ENCODE measurements at regions not wholly inside any gene's neighbourhood (a gene's known extent, or its start where the extent isn't known, plus 50 kb on each side); places are given as distances from the start of the nearest gene placed in this dataset.

DNA sequence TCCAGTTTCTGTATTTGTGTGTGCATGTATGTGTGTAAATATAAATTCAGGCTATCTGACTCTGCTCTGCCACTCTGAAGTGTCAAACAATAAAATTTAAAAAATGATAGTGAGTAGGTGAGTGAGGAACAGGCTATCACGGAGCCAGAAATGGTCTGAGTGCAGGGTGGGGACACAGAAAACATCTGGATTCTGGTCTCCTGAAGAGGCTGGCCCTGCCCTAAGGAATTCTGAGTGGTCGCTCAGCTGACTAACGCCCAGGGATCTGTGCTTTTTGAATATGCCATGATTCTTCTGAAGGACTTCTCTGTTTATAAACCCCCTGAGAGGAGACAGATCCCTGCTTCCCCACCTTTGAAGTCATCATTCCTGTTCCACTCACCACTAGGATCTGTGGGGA is 353.9 kb upstream of the GYPC start:
- TF ChIP-seq, protein P1, sequence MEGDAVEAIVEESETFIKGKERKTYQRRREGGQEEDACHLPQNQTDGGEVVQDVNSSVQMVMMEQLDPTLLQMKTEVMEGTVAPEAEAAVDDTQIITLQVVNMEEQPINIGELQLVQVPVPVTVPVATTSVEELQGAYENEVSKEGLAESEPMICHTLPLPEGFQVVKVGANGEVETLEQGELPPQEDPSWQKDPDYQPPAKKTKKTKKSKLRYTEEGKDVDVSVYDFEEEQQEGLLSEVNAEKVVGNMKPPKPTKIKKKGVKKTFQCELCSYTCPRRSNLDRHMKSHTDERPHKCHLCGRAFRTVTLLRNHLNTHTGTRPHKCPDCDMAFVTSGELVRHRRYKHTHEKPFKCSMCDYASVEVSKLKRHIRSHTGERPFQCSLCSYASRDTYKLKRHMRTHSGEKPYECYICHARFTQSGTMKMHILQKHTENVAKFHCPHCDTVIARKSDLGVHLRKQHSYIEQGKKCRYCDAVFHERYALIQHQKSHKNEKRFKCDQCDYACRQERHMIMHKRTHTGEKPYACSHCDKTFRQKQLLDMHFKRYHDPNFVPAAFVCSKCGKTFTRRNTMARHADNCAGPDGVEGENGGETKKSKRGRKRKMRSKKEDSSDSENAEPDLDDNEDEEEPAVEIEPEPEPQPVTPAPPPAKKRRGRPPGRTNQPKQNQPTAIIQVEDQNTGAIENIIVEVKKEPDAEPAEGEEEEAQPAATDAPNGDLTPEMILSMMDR (IDR thresholded peaks at IDR 0.05; ENCODE audit: low read length), result no peak
- TF ChIP-seq EZH2phosphoT487 (IDR thresholded peaks at IDR 0.05; ENCODE audit: low read length), result no peak
